ENCODE measurements at regions not wholly inside any gene's neighbourhood (a gene's known extent, or its start where the extent isn't known, plus 50 kb on each side); places are given as distances from the start of the nearest gene placed in this dataset.

DNA sequence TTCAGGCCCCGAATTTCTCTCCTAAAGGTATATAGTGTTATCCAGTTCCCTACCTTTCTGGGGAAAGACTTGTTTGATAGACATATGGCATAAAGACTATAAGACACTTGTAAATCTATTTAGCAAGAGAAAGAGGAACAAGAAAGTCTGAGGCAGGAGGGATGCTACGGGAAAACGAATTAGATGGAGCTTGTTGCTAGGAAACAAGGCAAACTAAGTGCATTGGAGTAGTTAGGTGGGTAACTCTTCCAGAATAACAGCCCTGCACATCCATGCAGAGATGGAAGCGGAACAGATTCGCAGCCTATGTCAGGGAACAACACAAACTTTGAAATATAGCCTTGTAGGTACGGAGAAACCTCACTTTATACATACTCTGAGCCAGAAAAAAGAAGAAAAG is 810.3 kb upstream of the CRIM1 start:
- Histone ChIP-seq H3K9me3 (replicated peaks in 1 of 2; ENCODE audit: control insufficient read depth in 1 of 2, insufficient read depth in 1 of 2, low read length in 2 of 2) (no peaks in the 10 kb centered on the region), H3K27ac (ENCODE audit: low read depth in 1 of 2, low read length in 2 of 2) (no peak overlapping the region), H2AFZ (ENCODE audit: insufficient read depth, low read depth, low read length, poor library complexity, severe bottlenecking) (no peak overlapping the region), H3K4me2 (replicated peaks; ENCODE audit: extremely low read depth, low read length, poor library complexity, severe bottlenecking) (no peak overlapping the region), H3K4me3 (replicated peaks in 1 of 3; ENCODE audit: low read depth in 2 of 3, low read length in 3 of 3) (no peak overlapping the region), H4K20me1 (ENCODE audit: insufficient read depth, low read length) (no peaks in the 10 kb centered on the region), H3K79me2 (ENCODE audit: insufficient read depth, low read length) (no peaks in the 10 kb centered on the region), H3K36me3 (replicated peaks in 1 of 2; ENCODE audit: control insufficient read depth in 1 of 2, insufficient read depth in 2 of 2, low read length in 2 of 2) (no peaks in the 10 kb centered on the region), H3K4me1 (ENCODE audit: control insufficient read depth in 1 of 2, insufficient read depth in 2 of 2, low read length in 2 of 2) (no peaks in the 10 kb centered on the region), H3K9ac (ENCODE audit: insufficient read depth, low read length, poor library complexity, severe bottlenecking) (no peak overlapping the region), H3K27me3 (ENCODE audit: control insufficient read depth in 2 of 2, insufficient read depth in 2 of 2, low read length in 2 of 2) (no peaks in the 10 kb centered on the region)
- intact Hi-C loops (cut with micrococcal nuclease), result no loop called here
- Mint-ChIP-seq H3K4me1 (no peaks in the 10 kb centered on the region), H3K36me3 (no peaks in the 10 kb centered on the region), H3K4me3 (no peak overlapping the region), H3K27me3 (ENCODE audit: low read depth in 3 of 3) (no peaks in the 10 kb centered on the region), H3K27ac (no peak overlapping the region), H3K9me3 (peaks cover 0 to 7% (median 4%) of the 10 kb centered on the region in 7 donors)
- WGBS (ENCODE audit: insufficient coverage), result 60% methylated on average over 2 of the region's 6 CpGs
- TF ChIP-seq, protein P1, sequence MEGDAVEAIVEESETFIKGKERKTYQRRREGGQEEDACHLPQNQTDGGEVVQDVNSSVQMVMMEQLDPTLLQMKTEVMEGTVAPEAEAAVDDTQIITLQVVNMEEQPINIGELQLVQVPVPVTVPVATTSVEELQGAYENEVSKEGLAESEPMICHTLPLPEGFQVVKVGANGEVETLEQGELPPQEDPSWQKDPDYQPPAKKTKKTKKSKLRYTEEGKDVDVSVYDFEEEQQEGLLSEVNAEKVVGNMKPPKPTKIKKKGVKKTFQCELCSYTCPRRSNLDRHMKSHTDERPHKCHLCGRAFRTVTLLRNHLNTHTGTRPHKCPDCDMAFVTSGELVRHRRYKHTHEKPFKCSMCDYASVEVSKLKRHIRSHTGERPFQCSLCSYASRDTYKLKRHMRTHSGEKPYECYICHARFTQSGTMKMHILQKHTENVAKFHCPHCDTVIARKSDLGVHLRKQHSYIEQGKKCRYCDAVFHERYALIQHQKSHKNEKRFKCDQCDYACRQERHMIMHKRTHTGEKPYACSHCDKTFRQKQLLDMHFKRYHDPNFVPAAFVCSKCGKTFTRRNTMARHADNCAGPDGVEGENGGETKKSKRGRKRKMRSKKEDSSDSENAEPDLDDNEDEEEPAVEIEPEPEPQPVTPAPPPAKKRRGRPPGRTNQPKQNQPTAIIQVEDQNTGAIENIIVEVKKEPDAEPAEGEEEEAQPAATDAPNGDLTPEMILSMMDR (IDR thresholded peaks at IDR 0.05), result no peak
- no peak for DNase-seq

DNA sequence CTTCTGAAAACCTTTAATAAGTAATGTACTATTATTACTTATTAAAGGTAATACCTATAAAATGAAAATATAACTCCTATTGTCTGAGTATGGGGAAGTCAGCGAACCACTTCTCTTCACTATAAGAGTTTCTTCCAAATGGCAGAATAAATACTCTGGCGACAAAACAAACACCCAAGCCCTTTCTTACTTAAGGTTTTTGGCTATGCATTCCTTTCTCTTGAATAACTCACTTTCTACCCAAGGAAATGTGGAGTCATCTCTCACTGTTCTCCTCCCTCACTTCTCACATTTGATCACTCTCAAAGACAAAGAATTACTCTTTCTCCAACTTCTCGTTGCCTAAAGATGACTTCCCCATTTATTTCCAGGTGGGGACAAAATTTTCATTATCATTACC is 816.8 kb upstream of the CRIM1 start:
- no peak for DNase-seq
- no CpG with 5 or more reads among the region's 3 CpGs for WGBS (ENCODE audit: insufficient coverage)
- no peak overlapping the region for H3K27ac ChIP-seq (ENCODE audit: low read depth in 1 of 2, low read length in 2 of 2)
- TF ChIP-seq, protein P1 (IDR thresholded peaks at IDR 0.05), result no peak
- no peaks in the 10 kb centered on the region for H4K20me1 ChIP-seq (ENCODE audit: insufficient read depth, low read length)
- H3K4me3 ChIP-seq (replicated peaks in 1 of 3; ENCODE audit: low read depth in 2 of 3, low read length in 3 of 3), result no peak overlapping the region
- intact Hi-C loops (cut with micrococcal nuclease), result no loop called here
- H3K9me3 ChIP-seq (replicated peaks in 1 of 2; ENCODE audit: control insufficient read depth in 1 of 2, insufficient read depth in 1 of 2, low read length in 2 of 2), result peaks cover 0 to 2% of the 10 kb centered on the region in 2 donors
- H3K9me3 Mint-ChIP-seq, result peaks cover 0 to 10% (median 4%) of the 10 kb centered on the region in 7 donors
- H3K9ac ChIP-seq (ENCODE audit: insufficient read depth, low read length, poor library complexity, severe bottlenecking), result no peak overlapping the region
- H3K27ac Mint-ChIP-seq, result no peak overlapping the region
- H3K4me1 ChIP-seq (ENCODE audit: control insufficient read depth in 1 of 2, insufficient read depth in 2 of 2, low read length in 2 of 2), result no peaks in the 10 kb centered on the region
- H3K4me3 Mint-ChIP-seq, result no peak overlapping the region
- no peaks in the 10 kb centered on the region for H3K27me3 ChIP-seq (ENCODE audit: control insufficient read depth in 2 of 2, insufficient read depth in 2 of 2, low read length in 2 of 2)
- no peaks in the 10 kb centered on the region for H3K79me2 ChIP-seq (ENCODE audit: insufficient read depth, low read length)
- H3K4me2 ChIP-seq (replicated peaks; ENCODE audit: extremely low read depth, low read length, poor library complexity, severe bottlenecking), result no peak overlapping the region
- H3K4me1 Mint-ChIP-seq, result no peaks in the 10 kb centered on the region
- no peaks in the 10 kb centered on the region for H3K36me3 ChIP-seq (replicated peaks in 1 of 2; ENCODE audit: control insufficient read depth in 1 of 2, insufficient read depth in 2 of 2, low read length in 2 of 2)
- H3K36me3 Mint-ChIP-seq, result no peaks in the 10 kb centered on the region
- no peaks in the 10 kb centered on the region for H3K27me3 Mint-ChIP-seq (ENCODE audit: low read depth in 3 of 3)
- H2AFZ ChIP-seq (ENCODE audit: insufficient read depth, low read depth, low read length, poor library complexity, severe bottlenecking), result no peak overlapping the region

All from CD14-positive monocyte (primary cell).